PC-9 (cell line): ENCODE measurements at regions not wholly inside any gene's neighbourhood (a gene's known extent, or its start where the extent isn't known, plus 50 kb on each side); places are given as distances from the start of the nearest gene placed in this dataset.

Source experiments
- CTCF ChIP-seq: fragments of 200-600 bp; sonication (generic); conservative IDR thresholded peaks from 2 replicates; pipeline ENCODE4 v1.6.1; 2017; ENCODE audit warnings: mixed run types, antibody characterized with exemption, mild to moderate bottlenecking, moderate library complexity
- EZH2 ChIP-seq: fragments of 200-600 bp; sonication (generic); IDR thresholded peaks from 2 replicates; pipeline ENCODE4 v1.8.0; 2017; ENCODE audit warnings: antibody characterized with exemption, low read depth

DNA sequence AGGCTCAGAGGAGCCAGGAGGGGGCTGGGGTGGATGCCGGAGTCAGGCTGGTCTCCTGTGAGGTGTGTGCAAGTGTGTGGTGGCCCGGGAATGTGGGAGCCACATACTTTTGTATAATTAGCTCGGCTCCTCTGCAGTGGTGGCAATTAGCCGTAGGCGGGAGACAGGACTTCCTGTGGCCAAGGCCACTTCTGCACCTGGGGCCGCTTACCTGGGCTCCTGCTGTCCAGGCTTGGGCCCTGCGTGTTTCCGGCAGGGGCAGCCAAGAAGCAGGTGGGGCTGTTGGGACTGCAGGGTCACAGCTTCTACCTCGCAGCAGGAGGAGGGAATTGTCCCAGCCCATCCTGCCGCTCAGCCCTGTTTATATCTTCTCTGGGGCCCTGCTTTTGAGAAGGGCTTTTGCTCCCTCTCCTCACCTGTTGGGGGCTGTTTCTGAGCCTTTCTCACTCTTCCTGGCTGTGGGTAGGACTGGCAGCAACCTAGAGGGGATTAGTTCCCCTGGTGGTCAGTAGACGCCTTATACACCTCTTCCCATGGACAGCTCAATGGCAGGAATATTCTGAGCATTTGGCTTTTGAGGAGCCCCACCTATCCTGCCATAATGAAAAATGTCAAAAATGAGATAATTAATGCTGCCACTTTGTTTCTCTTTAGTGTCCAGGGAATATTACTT, 145.4 kb upstream of the PITX1 start:
- TF ChIP-seq CTCF (no peak), EZH2 (no peak)
